22Rv1 (cell line): ENCODE measurements at regions not wholly inside any gene's neighbourhood (a gene's known extent, or its start where the extent isn't known, plus 50 kb on each side); places are given as distances from the start of the nearest gene placed in this dataset.

Source experiments
- ZFX ChIP-seq: fragments of 450-650 bp; IDR thresholded peaks from 2 replicates; pipeline ENCODE4 v1.6.1; 2017; ENCODE audit warnings: antibody characterized with exemption, borderline replicate concordance
- TF ChIP-seq, protein P1 (sequence below): fragments of 450-650 bp; IDR thresholded peaks from 2 replicates; pipeline ENCODE4 v1.5.1; 2017; ENCODE audit warnings: mild to moderate bottlenecking

DNA sequence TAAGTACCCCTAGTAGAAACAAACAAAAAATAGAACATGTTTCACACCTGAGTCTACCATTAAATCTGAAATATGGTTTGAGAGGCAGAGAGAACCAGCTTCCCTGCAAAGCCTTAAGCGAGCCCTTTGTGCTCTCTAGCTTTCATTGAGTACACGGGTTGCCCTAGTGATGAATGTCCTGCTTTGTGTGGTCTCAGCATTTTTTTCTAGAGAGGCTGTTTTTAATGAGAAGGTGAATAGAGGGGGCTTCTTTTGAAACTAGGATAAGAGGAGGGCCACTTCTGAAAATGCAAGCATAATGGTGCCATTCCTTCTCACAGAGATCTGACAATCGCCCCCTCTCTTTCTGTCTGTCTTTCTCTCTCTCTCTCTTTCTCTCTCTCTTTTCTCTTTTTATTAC is 131.3 kb downstream of the MACIR start:
- TF ChIP-seq ZFX: no peak
- TF ChIP-seq, protein P1, sequence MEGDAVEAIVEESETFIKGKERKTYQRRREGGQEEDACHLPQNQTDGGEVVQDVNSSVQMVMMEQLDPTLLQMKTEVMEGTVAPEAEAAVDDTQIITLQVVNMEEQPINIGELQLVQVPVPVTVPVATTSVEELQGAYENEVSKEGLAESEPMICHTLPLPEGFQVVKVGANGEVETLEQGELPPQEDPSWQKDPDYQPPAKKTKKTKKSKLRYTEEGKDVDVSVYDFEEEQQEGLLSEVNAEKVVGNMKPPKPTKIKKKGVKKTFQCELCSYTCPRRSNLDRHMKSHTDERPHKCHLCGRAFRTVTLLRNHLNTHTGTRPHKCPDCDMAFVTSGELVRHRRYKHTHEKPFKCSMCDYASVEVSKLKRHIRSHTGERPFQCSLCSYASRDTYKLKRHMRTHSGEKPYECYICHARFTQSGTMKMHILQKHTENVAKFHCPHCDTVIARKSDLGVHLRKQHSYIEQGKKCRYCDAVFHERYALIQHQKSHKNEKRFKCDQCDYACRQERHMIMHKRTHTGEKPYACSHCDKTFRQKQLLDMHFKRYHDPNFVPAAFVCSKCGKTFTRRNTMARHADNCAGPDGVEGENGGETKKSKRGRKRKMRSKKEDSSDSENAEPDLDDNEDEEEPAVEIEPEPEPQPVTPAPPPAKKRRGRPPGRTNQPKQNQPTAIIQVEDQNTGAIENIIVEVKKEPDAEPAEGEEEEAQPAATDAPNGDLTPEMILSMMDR: no peak
